NCI-H1694 treated with DMSO at 0.1 percent for 48 hours (cell line): ENCODE measurements at regions not wholly inside any gene's neighbourhood (a gene's known extent, or its start where the extent isn't known, plus 50 kb on each side); places are given as distances from the start of the nearest gene placed in this dataset.

Experiments
- DNase-seq: peaks from one replicate; lab custom pipeline; 2025; lab: John Stamatoyannopoulos, UW

- no peak for DNase-seq
Observed at GRCh38 chr3:194218646-194219453, 82.9 kb downstream of the HES1 start.

GRCh38 chr3:194219826-194220410 lies 84.0 kb downstream of the HES1 start:
- no peak for DNase-seq

- DNase-seq = no peak
Observed at GRCh38 chr3:194220901-194221326, 85.0 kb downstream of the HES1 start.

- DNase-seq = no peak
Observed at GRCh38 chr3:194221336-194221735, 85.4 kb downstream of the HES1 start.

GRCh38 chr3:194223951-194224350 lies 88.0 kb downstream of the HES1 start:
- no peak for DNase-seq

- DNase-seq = no peak
Observed at GRCh38 chr3:194224471-194225417, 88.8 kb downstream of the HES1 start.

GRCh38 chr3:194225418-194225812 lies 89.5 kb downstream of the HES1 start:
- no peak for DNase-seq

- no peak for DNase-seq
Observed at GRCh38 chr3:194225988-194226663, 90.2 kb downstream of the HES1 start.

- no peak for DNase-seq
Observed at GRCh38 chr3:194231929-194232832, 96.2 kb downstream of the HES1 start.

GRCh38 chr3:194233150-194233549 lies 97.2 kb downstream of the HES1 start:
- DNase-seq = no peak

GRCh38 chr3:194235160-194235559 lies 99.2 kb downstream of the HES1 start:
- no peak for DNase-seq

- no peak for DNase-seq
Observed at GRCh38 chr3:194237110-194237509, 101.2 kb downstream of the HES1 start.

- DNase-seq = no peak
Observed at GRCh38 chr3:194240766-194241165, 104.8 kb downstream of the HES1 start.

- DNase-seq = no peak
Observed at GRCh38 chr3:194243172-194243837, 107.4 kb downstream of the HES1 start.

- no peak for DNase-seq
Observed at GRCh38 chr3:194244167-194244566, 107.0 kb downstream of the CPN2 start.

GRCh38 chr3:194245474-194245873 lies 105.7 kb downstream of the CPN2 start:
- no peak for DNase-seq

- DNase-seq = no peak
Observed at GRCh38 chr3:194245975-194246561, 105.1 kb downstream of the CPN2 start.

- no peak for DNase-seq
Observed at GRCh38 chr3:194246709-194247349, 104.3 kb downstream of the CPN2 start.

- DNase-seq = no peak
Observed at GRCh38 chr3:194247350-194247740, 103.8 kb downstream of the CPN2 start.
